ENCODE measurements at regions not wholly inside any gene's neighbourhood (a gene's known extent, or its start where the extent isn't known, plus 50 kb on each side); places are given as distances from the start of the nearest gene placed in this dataset.

- Histone ChIP-seq H3K4me3 (ENCODE audit: low read depth, low read length) (no peak overlapping the region), H3K27me3 (ENCODE audit: control insufficient read depth, insufficient read depth, low read length) (peaks cover 2% of the 10 kb centered on the region), H3K36me3 (ENCODE audit: control insufficient read depth, insufficient read depth, low read length) (no peaks in the 10 kb centered on the region)
- no peak for DNase-seq (ENCODE audit: low read depth)
- no peak for TF ChIP-seq CTCF (IDR thresholded peaks at IDR 0.05; ENCODE audit: insufficient read depth, low read length, poor library complexity, severe bottlenecking)
Measured at GRCh38 chr1:226808501-226808900, 61.9 kb upstream of the PSEN2 start.

- Histone ChIP-seq H3K27me3 (ENCODE audit: control insufficient read depth, insufficient read depth, low read length) (peaks cover 2% of the 10 kb centered on the region), H3K36me3 (ENCODE audit: control insufficient read depth, insufficient read depth, low read length) (no peaks in the 10 kb centered on the region), H3K4me3 (ENCODE audit: low read depth, low read length) (no peak overlapping the region)
- DNase-seq (ENCODE audit: low read depth) = no peak
- TF ChIP-seq CTCF (IDR thresholded peaks at IDR 0.05; ENCODE audit: insufficient read depth, low read length, poor library complexity, severe bottlenecking) = no peak
Measured at GRCh38 chr1:226806988-226807387, 63.4 kb upstream of the PSEN2 start.

- Histone ChIP-seq H3K27me3 (ENCODE audit: control insufficient read depth, insufficient read depth, low read length) (peaks cover 2% of the 10 kb centered on the region), H3K36me3 (ENCODE audit: control insufficient read depth, insufficient read depth, low read length) (no peaks in the 10 kb centered on the region), H3K4me3 (ENCODE audit: low read depth, low read length) (no peak overlapping the region)
- no peak for TF ChIP-seq CTCF (IDR thresholded peaks at IDR 0.05; ENCODE audit: insufficient read depth, low read length, poor library complexity, severe bottlenecking)
- DNase-seq (ENCODE audit: low read depth) = no peak
Measured at GRCh38 chr1:226804907-226805759, 65.3 kb upstream of the PSEN2 start.

- Histone ChIP-seq H3K4me3 (ENCODE audit: low read depth, low read length) (no peak overlapping the region), H3K36me3 (ENCODE audit: control insufficient read depth, insufficient read depth, low read length) (no peaks in the 10 kb centered on the region), H3K27me3 (ENCODE audit: control insufficient read depth, insufficient read depth, low read length) (peaks cover 2% of the 10 kb centered on the region)
- TF ChIP-seq CTCF (IDR thresholded peaks at IDR 0.05; ENCODE audit: insufficient read depth, low read length, poor library complexity, severe bottlenecking) = no peak
- DNase-seq (ENCODE audit: low read depth) = no peak
Measured at GRCh38 chr1:226800763-226801380, 61.8 kb upstream of the ITPKB start.

- H3K36me3 ChIP-seq (ENCODE audit: control insufficient read depth, insufficient read depth, low read length) = no peaks in the 10 kb centered on the region
Measured at GRCh38 chr1:226799634-226800281, 60.7 kb upstream of the ITPKB start.

More at GRCh38 chr1:226799634-226800281, 60.7 kb upstream of the ITPKB start:
- Histone ChIP-seq H3K4me3 (ENCODE audit: low read depth, low read length) (no peak overlapping the region), H3K27me3 (ENCODE audit: control insufficient read depth, insufficient read depth, low read length) (peaks cover 2% of the 10 kb centered on the region)
- no peak for DNase-seq (ENCODE audit: low read depth)
- TF ChIP-seq CTCF (IDR thresholded peaks at IDR 0.05; ENCODE audit: insufficient read depth, low read length, poor library complexity, severe bottlenecking) = no peak
